ENCODE measurements at regions not wholly inside any gene's neighbourhood (a gene's known extent, or its start where the extent isn't known, plus 50 kb on each side); places are given as distances from the start of the nearest gene placed in this dataset.
"Not testable (repeated sequence)": the region's sequence is repeated elsewhere in the genome, so short reads cannot be mapped to it uniquely, and the experiment has no call there.

DNA sequence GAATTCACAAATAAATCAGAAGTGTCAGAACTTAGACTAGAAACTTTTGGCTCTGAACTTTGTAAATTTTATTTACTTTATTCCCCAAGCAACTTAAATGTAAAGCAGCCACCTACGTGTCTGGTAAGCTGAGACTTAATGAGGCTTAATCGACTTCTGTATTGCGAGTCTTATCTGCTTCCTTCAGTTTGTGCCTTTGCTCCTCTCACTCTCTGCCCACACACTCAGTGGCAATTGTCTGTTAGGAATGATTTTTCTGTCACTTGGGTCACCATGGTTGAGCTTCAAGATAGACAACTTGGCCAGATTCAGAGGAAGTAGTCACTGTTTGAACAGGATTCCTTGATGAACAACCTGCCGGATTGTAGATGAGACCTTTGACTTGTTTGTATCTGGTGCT, 691.4 kb upstream of the FSHR start:
- CTCF ChIA-PET: no interaction called here

DNA sequence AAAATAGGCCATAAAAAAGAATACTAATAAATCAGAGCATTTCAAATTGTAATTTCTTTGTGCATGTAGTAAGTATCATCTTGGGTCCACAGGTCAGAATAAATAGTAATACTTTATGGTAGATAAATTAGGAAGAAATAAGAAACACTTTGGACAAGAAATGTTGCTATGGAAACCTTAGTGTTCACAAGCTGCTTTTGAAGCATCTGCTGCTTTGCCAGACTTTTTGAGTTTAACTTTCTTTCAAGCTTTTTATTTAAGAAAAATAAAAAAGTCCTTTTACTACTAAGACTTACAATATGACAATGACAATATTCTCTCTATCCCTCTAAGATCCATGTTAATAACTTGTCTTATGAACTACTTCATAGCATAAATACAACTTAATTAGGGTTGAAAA, 690.7 kb upstream of the FSHR start:
- TF ChIP-seq, protein P1, sequence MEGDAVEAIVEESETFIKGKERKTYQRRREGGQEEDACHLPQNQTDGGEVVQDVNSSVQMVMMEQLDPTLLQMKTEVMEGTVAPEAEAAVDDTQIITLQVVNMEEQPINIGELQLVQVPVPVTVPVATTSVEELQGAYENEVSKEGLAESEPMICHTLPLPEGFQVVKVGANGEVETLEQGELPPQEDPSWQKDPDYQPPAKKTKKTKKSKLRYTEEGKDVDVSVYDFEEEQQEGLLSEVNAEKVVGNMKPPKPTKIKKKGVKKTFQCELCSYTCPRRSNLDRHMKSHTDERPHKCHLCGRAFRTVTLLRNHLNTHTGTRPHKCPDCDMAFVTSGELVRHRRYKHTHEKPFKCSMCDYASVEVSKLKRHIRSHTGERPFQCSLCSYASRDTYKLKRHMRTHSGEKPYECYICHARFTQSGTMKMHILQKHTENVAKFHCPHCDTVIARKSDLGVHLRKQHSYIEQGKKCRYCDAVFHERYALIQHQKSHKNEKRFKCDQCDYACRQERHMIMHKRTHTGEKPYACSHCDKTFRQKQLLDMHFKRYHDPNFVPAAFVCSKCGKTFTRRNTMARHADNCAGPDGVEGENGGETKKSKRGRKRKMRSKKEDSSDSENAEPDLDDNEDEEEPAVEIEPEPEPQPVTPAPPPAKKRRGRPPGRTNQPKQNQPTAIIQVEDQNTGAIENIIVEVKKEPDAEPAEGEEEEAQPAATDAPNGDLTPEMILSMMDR (IDR thresholded peaks at IDR 0.05; ENCODE audit: control extremely low read depth, extremely low read depth, low read depth, missing control alignments): no peak
- DNase-seq (ENCODE audit: extremely low spot score): no peak
- ChIA-PET CTCF (no interaction called here), POLR2A (no interaction called here)

More for the DNA sequence above, 691.4 kb upstream of the FSHR start:
- DNase-seq (ENCODE audit: extremely low spot score): no peak
- POLR2A ChIA-PET: no interaction called here
- TF ChIP-seq, protein P1 (IDR thresholded peaks at IDR 0.05; ENCODE audit: control extremely low read depth, extremely low read depth, low read depth, missing control alignments): no peak

DNA sequence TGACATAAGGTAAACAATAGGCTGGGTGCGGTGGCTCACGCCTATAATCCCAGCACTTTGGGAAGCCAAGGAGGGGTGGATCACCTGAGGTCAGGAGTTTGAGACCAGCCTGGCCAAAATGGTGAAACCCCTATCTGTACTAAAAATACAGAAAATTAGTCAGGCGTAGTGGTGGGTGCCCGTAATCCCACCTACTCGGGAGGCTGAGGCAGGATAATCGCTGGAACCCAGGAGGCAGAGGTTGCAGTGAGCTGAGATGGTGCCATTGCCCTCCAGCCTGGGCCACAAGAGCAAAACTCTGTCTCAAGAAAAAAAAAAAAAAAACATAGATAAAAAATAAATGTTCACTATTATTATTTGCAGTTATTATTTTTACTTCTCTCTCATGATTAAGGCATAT, 689.8 kb upstream of the FSHR start:
- DNase-seq (ENCODE audit: extremely low spot score); POLR2A ChIA-PET; CTCF ChIA-PET: not testable (repeated sequence)

DNA sequence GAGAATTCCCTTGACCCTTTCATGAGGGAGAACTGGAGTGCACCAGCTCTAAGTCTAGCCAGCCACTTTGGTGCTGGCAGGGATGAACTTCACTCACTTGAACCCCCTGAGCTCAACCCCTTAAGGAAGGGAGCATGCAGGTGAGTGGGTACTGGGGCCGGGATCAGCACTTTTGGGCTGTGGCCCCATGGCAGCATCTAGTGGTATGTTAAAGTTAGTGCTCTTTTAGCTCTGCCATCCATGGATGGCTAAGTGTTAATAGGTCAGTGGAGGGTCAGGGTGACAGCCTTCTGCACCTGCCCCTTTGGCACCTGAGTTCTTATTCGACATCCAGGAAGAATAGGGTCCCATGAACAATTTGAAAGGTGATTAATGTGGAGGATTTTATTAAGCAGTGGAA, 689.0 kb upstream of the FSHR start:
- TF ChIP-seq, protein P1 (IDR thresholded peaks at IDR 0.05; ENCODE audit: control extremely low read depth, extremely low read depth, low read depth, missing control alignments): no peak
- CTCF ChIA-PET: interaction anchor here (1.0 kb wide), 2 partner anchors 10 to 20 kb away, joined by 3 to 4 read pairs; no protein-coding TSS in a partner anchor
- DNase-seq (ENCODE audit: extremely low spot score): no peak
- POLR2A ChIA-PET: no interaction called here

DNA sequence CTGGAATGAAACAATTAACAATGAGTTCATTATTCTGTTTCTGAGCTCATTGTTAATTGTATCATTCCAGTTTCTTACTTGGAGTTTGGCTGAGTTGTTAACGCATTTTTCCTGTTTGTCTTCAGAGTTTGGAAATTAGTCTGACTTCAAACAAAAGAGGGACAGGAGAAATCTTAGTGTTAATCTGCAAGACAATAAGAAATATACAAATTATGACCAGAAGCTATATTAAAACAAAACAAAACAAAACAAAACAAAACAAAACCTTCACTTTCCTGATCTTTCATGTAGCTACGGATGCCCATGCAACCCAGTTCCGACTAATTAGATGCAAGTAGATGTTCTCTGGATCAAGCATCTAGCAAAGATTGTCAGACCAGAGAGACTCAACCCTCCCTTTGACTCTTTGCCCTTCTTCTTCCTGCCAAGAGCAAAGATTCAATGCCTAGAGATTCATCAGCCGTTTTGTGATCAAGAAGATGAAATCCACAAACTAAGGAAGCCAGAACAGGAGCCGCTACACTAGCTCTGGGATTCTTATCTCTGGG, 686.2 kb upstream of the FSHR start:
- DNase-seq (ENCODE audit: extremely low spot score): no peak
- TF ChIP-seq, protein P1 (IDR thresholded peaks at IDR 0.05; ENCODE audit: control extremely low read depth, extremely low read depth, low read depth, missing control alignments): no peak
- POLR2A ChIA-PET: no interaction called here
- CTCF ChIA-PET: interaction anchor here (1.3 to 1.8 kb wide), 3 partner anchors 11 to 562 kb away, joined by 3 to 5 read pairs (median 4); no protein-coding TSS in a partner anchor

DNA sequence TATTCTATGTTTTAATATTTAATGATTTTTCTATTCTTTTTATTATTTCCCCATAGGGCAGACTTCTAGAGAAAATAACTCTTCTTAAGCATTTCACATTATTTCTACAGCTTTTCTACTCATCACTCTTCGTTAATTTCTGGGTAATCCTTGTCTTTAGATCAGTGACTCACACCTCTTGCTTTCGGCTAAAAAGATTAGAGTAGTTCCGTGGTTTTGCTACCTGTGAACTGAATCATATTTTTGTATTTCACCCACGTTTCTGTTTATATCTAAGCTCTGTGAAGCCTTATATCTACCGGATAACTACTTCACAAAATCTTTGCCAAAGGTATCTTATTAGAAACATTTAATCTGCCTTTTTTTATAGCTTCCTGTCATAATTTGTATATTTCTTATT, 685.5 kb upstream of the FSHR start:
- TF ChIP-seq, protein P1 (IDR thresholded peaks at IDR 0.05; ENCODE audit: control extremely low read depth, extremely low read depth, low read depth, missing control alignments): no peak
- DNase-seq (ENCODE audit: extremely low spot score): no peak
- ChIA-PET CTCF (interaction anchor here (1.3 to 1.8 kb wide), 3 partner anchors 11 to 563 kb away, joined by 3 to 5 read pairs (median 4); no protein-coding TSS in a partner anchor), POLR2A (no interaction called here)

DNA sequence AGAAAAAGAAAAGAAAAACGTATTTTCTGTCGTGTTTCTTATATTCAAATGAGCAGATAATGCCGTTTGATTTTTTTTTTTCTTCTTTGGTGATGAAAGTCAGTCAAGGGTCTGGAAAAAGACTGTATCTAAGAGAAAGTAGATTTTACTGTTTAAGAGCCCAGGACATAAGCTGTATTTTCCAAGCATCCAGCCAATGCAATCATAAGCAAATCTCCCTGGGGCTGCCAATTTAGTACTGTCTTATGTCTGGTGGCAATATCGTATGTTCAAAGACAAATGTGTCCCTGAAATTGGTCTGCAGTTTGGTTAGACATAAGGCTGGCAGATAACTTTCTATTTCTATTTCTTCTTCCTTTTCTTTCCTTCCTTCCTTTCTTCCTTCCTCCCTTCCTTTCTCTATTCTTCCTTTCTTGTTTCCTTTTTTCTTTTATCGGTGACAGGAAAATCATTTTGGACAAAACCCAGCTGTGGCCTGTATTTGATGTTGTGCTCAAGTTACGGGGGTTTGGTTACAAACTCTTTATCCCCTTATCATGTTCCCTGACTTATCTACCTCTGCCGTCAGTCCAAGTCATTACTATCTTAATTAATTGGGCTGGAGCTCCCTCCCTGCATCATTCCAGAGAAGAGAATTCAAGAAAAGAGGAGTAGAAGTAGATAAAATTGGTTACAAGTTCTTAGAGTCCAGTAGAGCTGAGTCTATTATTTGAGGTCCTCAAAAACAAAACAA, 683.4 kb upstream of the FSHR start:
- ChIA-PET CTCF (no interaction called here), POLR2A (no interaction called here)
- TF ChIP-seq, protein P1 (IDR thresholded peaks at IDR 0.05; ENCODE audit: control extremely low read depth, extremely low read depth, low read depth, missing control alignments): no peak
- no peak for DNase-seq (ENCODE audit: extremely low spot score)
